ENCODE measurements at regions not wholly inside any gene's neighbourhood (a gene's known extent, or its start where the extent isn't known, plus 50 kb on each side); places are given as distances from the start of the nearest gene placed in this dataset.

DNA sequence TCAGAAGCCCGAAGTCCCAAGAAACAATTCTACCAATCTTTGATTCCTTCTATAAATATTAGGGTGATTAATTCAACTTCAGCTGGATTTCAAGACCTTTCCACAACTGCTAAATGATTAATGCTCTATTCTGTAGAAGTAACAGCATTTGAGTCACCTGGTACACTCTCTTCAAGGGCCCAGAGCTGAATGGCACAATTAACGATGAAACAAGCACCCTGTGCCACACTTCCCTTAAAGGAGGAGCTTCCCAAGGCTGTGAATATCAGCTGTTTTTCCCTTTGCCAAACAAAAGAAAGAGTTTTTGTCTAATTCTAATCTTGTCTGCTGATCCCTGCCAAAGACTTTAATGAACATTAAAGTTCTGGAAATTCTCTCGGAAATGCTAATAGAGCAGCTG lies 56.0 kb downstream of the BOD1L2 start:
- DNase-seq = no peak
- Histone ChIP-seq H3K27ac (no peak overlapping the region), H3K36me3 (replicated peaks in 1 of 2; ENCODE audit: insufficient read depth in 1 of 2, low read depth in 2 of 2) (no peaks in the 10 kb centered on the region), H3K27me3 (no peaks in the 10 kb centered on the region), H3K4me3 (no peak overlapping the region), H3K9me3 (no peaks in the 10 kb centered on the region), H3K4me1 (no peaks in the 10 kb centered on the region)
- intact Hi-C loops (cut with DNase I) = no loop called here
- TF ChIP-seq, protein P1, sequence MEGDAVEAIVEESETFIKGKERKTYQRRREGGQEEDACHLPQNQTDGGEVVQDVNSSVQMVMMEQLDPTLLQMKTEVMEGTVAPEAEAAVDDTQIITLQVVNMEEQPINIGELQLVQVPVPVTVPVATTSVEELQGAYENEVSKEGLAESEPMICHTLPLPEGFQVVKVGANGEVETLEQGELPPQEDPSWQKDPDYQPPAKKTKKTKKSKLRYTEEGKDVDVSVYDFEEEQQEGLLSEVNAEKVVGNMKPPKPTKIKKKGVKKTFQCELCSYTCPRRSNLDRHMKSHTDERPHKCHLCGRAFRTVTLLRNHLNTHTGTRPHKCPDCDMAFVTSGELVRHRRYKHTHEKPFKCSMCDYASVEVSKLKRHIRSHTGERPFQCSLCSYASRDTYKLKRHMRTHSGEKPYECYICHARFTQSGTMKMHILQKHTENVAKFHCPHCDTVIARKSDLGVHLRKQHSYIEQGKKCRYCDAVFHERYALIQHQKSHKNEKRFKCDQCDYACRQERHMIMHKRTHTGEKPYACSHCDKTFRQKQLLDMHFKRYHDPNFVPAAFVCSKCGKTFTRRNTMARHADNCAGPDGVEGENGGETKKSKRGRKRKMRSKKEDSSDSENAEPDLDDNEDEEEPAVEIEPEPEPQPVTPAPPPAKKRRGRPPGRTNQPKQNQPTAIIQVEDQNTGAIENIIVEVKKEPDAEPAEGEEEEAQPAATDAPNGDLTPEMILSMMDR (IDR thresholded peaks at IDR 0.05) = no peak
- TF ChIP-seq POLR2A (IDR thresholded peaks at IDR 0.05) = no peak
- ATAC-seq = no peak
- 51 to 54% methylated on average over 3 of the region's 3 CpGs for WGBS, 2 donors

DNA sequence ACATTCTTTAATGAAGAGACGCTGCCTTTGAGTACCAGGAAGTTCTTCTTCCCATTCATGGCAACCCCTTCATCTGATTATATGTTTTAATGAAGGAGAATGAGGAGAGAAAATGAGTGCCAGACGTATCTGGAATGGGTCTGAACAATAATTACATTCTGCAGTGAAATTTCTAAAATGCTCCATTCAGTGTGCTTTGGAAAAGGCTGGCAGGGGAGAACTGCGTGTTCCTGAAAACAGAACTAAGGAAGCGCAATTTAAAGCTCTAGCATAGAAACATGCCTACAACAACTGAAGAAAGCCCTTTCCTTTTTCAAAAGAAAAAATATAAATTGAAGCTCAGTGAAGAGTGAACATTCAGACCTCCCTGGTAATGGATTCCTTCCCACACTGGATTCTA lies 58.8 kb downstream of the BOD1L2 start:
- Histone ChIP-seq H3K9me3 (no peaks in the 10 kb centered on the region), H3K27ac (no peak overlapping the region), H3K4me3 (no peak overlapping the region), H3K27me3 (no peaks in the 10 kb centered on the region), H3K36me3 (replicated peaks in 1 of 2; ENCODE audit: insufficient read depth in 1 of 2, low read depth in 2 of 2) (no peaks in the 10 kb centered on the region), H3K4me1 (peaks cover 7% of the 10 kb centered on the region)
- no peak for TF ChIP-seq POLR2A (IDR thresholded peaks at IDR 0.05)
- TF ChIP-seq, protein P1 (IDR thresholded peaks at IDR 0.05) = no peak
- ATAC-seq (no peak), DNase-seq (no peak)
- intact Hi-C loops (cut with DNase I) = no loop called here
- 66 to 68% methylated on average over 4 of the region's 4 CpGs for WGBS, 2 donors

DNA sequence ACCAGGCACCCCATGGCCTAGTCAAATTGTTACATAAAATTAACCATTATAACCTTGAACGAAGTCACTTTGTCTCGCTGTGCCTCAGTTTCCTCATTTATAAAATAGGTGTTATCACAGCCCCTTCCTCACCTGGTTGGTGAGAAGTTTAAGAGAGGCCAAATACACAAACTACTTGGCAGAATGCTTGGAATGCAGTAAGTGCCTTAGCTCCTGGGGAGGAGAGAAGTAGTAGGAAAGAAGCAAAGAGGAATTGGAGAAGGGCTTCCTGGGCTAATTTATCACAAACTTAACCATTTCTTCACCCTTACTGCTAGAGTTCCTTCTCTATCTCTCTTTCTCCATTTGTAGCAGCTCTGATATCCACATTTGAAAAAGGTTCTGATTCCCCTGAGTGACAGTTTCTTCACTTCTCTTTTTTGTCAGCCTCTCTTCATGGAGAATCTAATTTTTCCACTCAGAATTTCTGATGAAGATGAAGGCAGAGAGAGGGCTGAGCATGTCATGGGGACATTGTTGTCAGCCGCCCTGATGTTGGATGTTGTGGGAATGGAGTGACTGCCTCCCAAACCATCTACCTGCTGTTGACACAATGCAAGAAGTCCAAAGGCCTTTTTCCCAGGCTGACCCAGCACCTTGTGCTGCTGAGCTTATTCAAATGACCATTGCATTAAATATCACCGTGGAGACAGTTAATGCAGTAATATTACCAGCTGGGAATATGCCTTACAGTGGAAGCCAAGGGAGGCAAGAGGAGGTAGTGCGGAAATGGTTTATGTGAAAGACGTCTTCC lies 60.4 kb downstream of the BOD1L2 start:
- Histone ChIP-seq H3K27me3 (no peaks in the 10 kb centered on the region), H3K4me3 (no peak overlapping the region), H3K9me3 (no peaks in the 10 kb centered on the region), H3K27ac (no peak overlapping the region), H3K4me1 (peaks cover 10% of the 10 kb centered on the region), H3K36me3 (replicated peaks in 1 of 2; ENCODE audit: insufficient read depth in 1 of 2, low read depth in 2 of 2) (no peaks in the 10 kb centered on the region)
- DNase-seq = no peak
- TF ChIP-seq, protein P1 (IDR thresholded peaks at IDR 0.05) = no peak
- TF ChIP-seq POLR2A (IDR thresholded peaks at IDR 0.05) = no peak
- no peak for ATAC-seq
- 49 to 55% methylated on average over 6 of the region's 6 CpGs for WGBS, 2 donors
- intact Hi-C loops (cut with DNase I) = no loop called here

DNA sequence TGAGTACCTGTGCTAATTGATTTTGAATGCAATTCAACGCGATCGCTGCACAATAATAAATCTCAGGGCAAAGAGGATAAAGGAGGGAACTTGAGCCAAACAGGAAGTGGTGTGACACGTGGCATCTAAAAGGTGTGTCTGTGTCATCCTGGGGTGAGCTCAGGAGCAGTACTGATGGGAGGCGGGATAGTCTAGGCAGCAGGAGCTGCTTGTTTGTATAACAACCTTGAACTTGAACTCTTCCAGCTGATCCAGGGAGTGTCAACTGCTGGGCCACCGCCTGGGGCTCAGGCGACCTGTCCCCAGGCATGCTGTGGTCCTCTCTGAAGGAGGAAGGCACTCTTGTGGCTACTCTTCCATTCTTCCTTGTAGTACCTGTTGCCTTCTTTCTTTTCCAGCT lies 61.2 kb downstream of the BOD1L2 start:
- Histone ChIP-seq H3K36me3 (replicated peaks in 1 of 2; ENCODE audit: insufficient read depth in 1 of 2, low read depth in 2 of 2) (no peaks in the 10 kb centered on the region), H3K4me3 (no peak overlapping the region), H3K4me1 (peaks cover 10% of the 10 kb centered on the region), H3K9me3 (no peaks in the 10 kb centered on the region), H3K27ac (no peak overlapping the region), H3K27me3 (no peaks in the 10 kb centered on the region)
- no peak for TF ChIP-seq POLR2A (IDR thresholded peaks at IDR 0.05)
- TF ChIP-seq, protein P1 (IDR thresholded peaks at IDR 0.05) = no peak
- 52 to 53% methylated on average over 7 of the region's 7 CpGs for WGBS, 2 donors
- ATAC-seq (no peak), DNase-seq (no peak)
- intact Hi-C loops (cut with DNase I) = no loop called here

DNA sequence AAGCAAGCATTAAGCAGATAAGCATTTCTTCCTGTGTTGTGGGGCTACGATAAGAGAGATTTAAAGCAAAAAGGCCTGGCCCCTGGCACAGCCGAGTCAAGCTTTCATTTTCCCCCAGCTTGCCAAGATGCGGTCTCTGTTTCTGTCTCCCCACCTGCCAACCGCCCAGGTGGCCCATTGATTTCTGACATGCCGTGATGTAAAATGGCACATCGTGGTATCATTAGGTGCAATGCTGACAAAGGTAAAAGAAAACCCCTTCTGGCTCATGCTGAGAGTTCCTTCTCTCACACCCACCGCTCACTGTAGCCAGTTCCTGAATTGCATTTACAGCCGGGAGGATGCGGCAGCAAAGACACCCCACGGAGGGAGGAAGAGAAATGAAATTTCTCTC lies 62.8 kb downstream of the BOD1L2 start:
- intact Hi-C loops (cut with DNase I) = no loop called here
- H3K4me3 ChIP-seq = no peak overlapping the region

More for the DNA sequence above, 62.8 kb downstream of the BOD1L2 start:
- Histone ChIP-seq H3K27me3 (no peaks in the 10 kb centered on the region), H3K4me1 (peaks cover 10% of the 10 kb centered on the region), H3K27ac (peak overlapping the region in 1 of 4 donors; percentile 58), H3K36me3 (replicated peaks in 1 of 2; ENCODE audit: insufficient read depth in 1 of 2, low read depth in 2 of 2) (no peaks in the 10 kb centered on the region), H3K9me3 (no peaks in the 10 kb centered on the region)
- TF ChIP-seq, protein P1 (IDR thresholded peaks at IDR 0.05) = no peak
- no peak for TF ChIP-seq POLR2A (IDR thresholded peaks at IDR 0.05)
- DNase-seq = no peak
- 11 to 20% methylated on average over 9 to 10 of the region's 10 CpGs for WGBS, 2 donors
- ATAC-seq = peak; percentile 8

Measured in body of pancreas (tissue), 4 donors.